OCI-LY7 (cell line): ENCODE measurements at regions not wholly inside any gene's neighbourhood (a gene's known extent, or its start where the extent isn't known, plus 50 kb on each side); places are given as distances from the start of the nearest gene placed in this dataset.
A peak's percentile ranks its signal among the peaks of the same experiment; 100 is the strongest.

Experiments
- BruUV-seq: library from RNA; stranded (reverse); fragments of 400-500 nt; replicated peaks from 2 replicates; lab custom pipeline; 2021; lab: Mats Ljungman, UMichigan
- CTCF ChIA-PET: fragments of 300-600 bp; sonication (Branson Sonifier 250); formaldehyde crosslinking; loops from one replicate; lab custom pipeline; 2022; ENCODE audit warnings: antibody characterized with exemption; ENCODE audit not compliant: unreplicated experiment; lab: Charles Lee
- POLR2A ChIA-PET: fragments of 300-600 bp; sonication (Branson Sonifier 250); formaldehyde crosslinking; loops from one replicate; lab custom pipeline; 2022; ENCODE audit warnings: antibody characterized with exemption; lab: Charles Lee
- DNase-seq: peaks from one replicate; pipeline ENCODE4 v3.0.0-alpha.2; 2015; ENCODE audit warnings: low spot score
- H2AFZ ChIP-seq: fragments of 200-600 bp; sonication (generic), shearing (Covaris generic); 2 replicates; pipeline ENCODE4 v1.6.1; 2014; ENCODE audit warnings: mild to moderate bottlenecking, antibody characterized with exemption, low read length, moderate library complexity
- H3K27ac ChIP-seq: fragments of 200-600 bp; sonication (generic); 2 replicates; pipeline ENCODE4 v1.5.1; 2014; ENCODE audit warnings: mixed run types, low read depth, mild to moderate bottlenecking, moderate library complexity, low read length, inconsistent platforms; ENCODE audit not compliant: poor library complexity, severe bottlenecking
- H3K36me3 ChIP-seq: fragments of 200-600 bp; sonication (generic); 2 replicates; pipeline ENCODE4 v1.6.1; 2014; ENCODE audit warnings: mild to moderate bottlenecking, antibody characterized with exemption, low read length, moderate library complexity, mixed read lengths; ENCODE audit not compliant: insufficient read depth
- H3K4me1 ChIP-seq: fragments of 200-600 bp; sonication (generic); 2 replicates; pipeline ENCODE4 v1.5.1; 2014; ENCODE audit warnings: mild to moderate bottlenecking, low read length; ENCODE audit not compliant: insufficient read depth, poor library complexity, severe bottlenecking
- H3K4me2 ChIP-seq: fragments of 200-600 bp; sonication (generic); 2 replicates; pipeline ENCODE4 v1.6.1; 2014; ENCODE audit warnings: mild to moderate bottlenecking, low read length
- H3K4me3 ChIP-seq: fragments of 200-600 bp; sonication (generic); 2 replicates; pipeline ENCODE4 v1.5.1; 2014; ENCODE audit warnings: mild to moderate bottlenecking, low read depth, low read length; ENCODE audit not compliant: poor library complexity, severe bottlenecking
- H3K79me2 ChIP-seq: fragments of 200-600 bp; sonication (generic); 2 replicates; pipeline ENCODE4 v1.6.1; 2016; ENCODE audit warnings: low read depth, mild to moderate bottlenecking, low read length, moderate library complexity, mixed read lengths; ENCODE audit not compliant: insufficient read depth
- H3K9me2 ChIP-seq: fragments of 200-600 bp; sonication (generic); 2 replicates; pipeline ENCODE4 v1.6.1; 2016; ENCODE audit warnings: mild to moderate bottlenecking, low read length, mixed read lengths; ENCODE audit not compliant: insufficient read depth
- H3K9me3 ChIP-seq: fragments of 200-600 bp; sonication (generic); 2 replicates; pipeline ENCODE4 v1.6.1; 2014; ENCODE audit warnings: mild to moderate bottlenecking, mixed run types, low read length, mixed read lengths
- H4K20me1 ChIP-seq: fragments of 200-600 bp; sonication (generic); 2 replicates; pipeline ENCODE4 v1.6.1; 2014; ENCODE audit warnings: mild to moderate bottlenecking, antibody characterized with exemption, low read length, moderate library complexity, mixed read lengths; ENCODE audit not compliant: insufficient read depth
- CTCF ChIP-seq: fragments of 200-600 bp; sonication (generic); conservative IDR thresholded peaks from 2 replicates; pipeline ENCODE4 v1.5.1; 2014; ENCODE audit warnings: mild to moderate bottlenecking, antibody characterized with exemption, low read length, moderate library complexity, mixed read lengths
- EZH2phosphoT487 ChIP-seq: fragments of 200-600 bp; sonication (generic); IDR thresholded peaks from 2 replicates; pipeline ENCODE4 v1.6.1; 2018; ENCODE audit warnings: low read depth, borderline replicate concordance, mild to moderate bottlenecking, mixed run types, antibody characterized with exemption, low read length, moderate library complexity, mixed read lengths
- intact Hi-C: fragments of 100-400 bp; cut with micrococcal nuclease; formaldehyde crosslinking; loops from one replicate; pipeline ENCODE4 v1.10.0; 2022; ENCODE audit not compliant: unreplicated experiment

- Histone ChIP-seq H3K4me3 (no peak overlapping the region), H3K9me3 (no peaks in the 10 kb centered on the region), H3K79me2 (no peaks in the 10 kb centered on the region), H4K20me1 (no peaks in the 10 kb centered on the region), H3K9me2 (no peaks in the 10 kb centered on the region), H3K36me3 (no peaks in the 10 kb centered on the region), H2AFZ (no peak overlapping the region), H3K27ac (no peak overlapping the region), H3K4me1 (no peaks in the 10 kb centered on the region), H3K4me2 (no peak overlapping the region)
- no TSS peak for BruUV-seq
- intact Hi-C loops: no loop called here
- CTCF ChIA-PET: no interaction called here
- DNase-seq: no peak
- POLR2A ChIA-PET: no interaction called here
- TF ChIP-seq CTCF: no peak
- no peak for TF ChIP-seq EZH2phosphoT487
These were observed 100.1 kb upstream of the AKT3 start for GRCh38 chr1:243950166-243950565.

GRCh38 chr1:243946946-243947345 is 96.9 kb upstream of the AKT3 start:
- H3K4me3 ChIP-seq: no peak overlapping the region
- H3K9me2 ChIP-seq: no peaks in the 10 kb centered on the region
- ChIA-PET POLR2A (interaction anchor here (1.2 kb wide), 1 partner anchor 20 kb away, joined by 3 read pairs; no protein-coding TSS in a partner anchor), CTCF (no interaction called here)
- BruUV-seq: no TSS peak
- H3K4me1 ChIP-seq: no peaks in the 10 kb centered on the region
- intact Hi-C loops: no loop called here
- H4K20me1 ChIP-seq: no peaks in the 10 kb centered on the region
- H3K4me2 ChIP-seq: no peak overlapping the region
- H3K79me2 ChIP-seq: no peaks in the 10 kb centered on the region
- H3K36me3 ChIP-seq: no peaks in the 10 kb centered on the region
- no peak overlapping the region for H2AFZ ChIP-seq
- H3K27ac ChIP-seq: no peak overlapping the region
- no peak for TF ChIP-seq EZH2phosphoT487
- peak; percentile 66 for TF ChIP-seq CTCF
- H3K9me3 ChIP-seq: no peaks in the 10 kb centered on the region
- no peak for DNase-seq

- no TSS peak for BruUV-seq
- H3K4me3 ChIP-seq: no peak overlapping the region
- no peaks in the 10 kb centered on the region for H3K9me3 ChIP-seq
- ChIA-PET POLR2A (interaction anchor here (1.2 kb wide), 1 partner anchor 20 kb away, joined by 3 read pairs; no protein-coding TSS in a partner anchor), CTCF (no interaction called here)
- intact Hi-C loops: no loop called here
- no peaks in the 10 kb centered on the region for H3K9me2 ChIP-seq
- TF ChIP-seq CTCF: no peak
- no peak for TF ChIP-seq EZH2phosphoT487
- no peaks in the 10 kb centered on the region for H3K36me3 ChIP-seq
- no peaks in the 10 kb centered on the region for H3K79me2 ChIP-seq
- H3K27ac ChIP-seq: no peak overlapping the region
- no peak overlapping the region for H2AFZ ChIP-seq
- H3K4me2 ChIP-seq: no peak overlapping the region
- no peaks in the 10 kb centered on the region for H3K4me1 ChIP-seq
- no peaks in the 10 kb centered on the region for H4K20me1 ChIP-seq
- DNase-seq: no peak
These were observed 96.2 kb upstream of the AKT3 start for GRCh38 chr1:243946253-243946652.
